AG04449 (cell line): ENCODE measurements at regions not wholly inside any gene's neighbourhood (a gene's known extent, or its start where the extent isn't known, plus 50 kb on each side); places are given as distances from the start of the nearest gene placed in this dataset.

Source experiments
- CTCF ChIA-PET: fragments of 350-600 bp; formaldehyde crosslinking; extraction: SDS; loops from one replicate; lab custom pipeline; 2021; ENCODE audit warnings: antibody characterized with exemption; lab: Yijun Ruan, JAX
- POLR2A ChIA-PET: fragments of 400-600, 350-600 bp; formaldehyde crosslinking; extraction: SDS; loops from one replicate; lab custom pipeline; 2020; ENCODE audit warnings: antibody characterized with exemption, inconsistent platforms; lab: Yijun Ruan, JAX
- DNase-seq: peaks from one replicate; pipeline ENCODE4 v3.0.0-alpha.2; 2010; ENCODE audit warnings: low read depth, low spot score
- H3K4me3 ChIP-seq: 2 replicates; pipeline ENCODE4 v1.5.1; 2011; ENCODE audit warnings: low read depth, mild to moderate bottlenecking, control low read depth, low read length
- CTCF ChIP-seq: IDR thresholded peaks from one replicate; pipeline ENCODE4 v1.5.1; 2011; ENCODE audit warnings: mild to moderate bottlenecking, moderate library complexity, low read length, control low read depth, inconsistent platforms; ENCODE audit not compliant: insufficient read depth; ENCODE audit errors: missing control alignments

GRCh38 chr5:74079971-74080556 is 454.1 kb downstream of the ARHGEF28 start:
- CTCF ChIA-PET: interaction anchor here (0.8 kb wide), 1 partner anchor 35 kb away, joined by 3 read pairs; no protein-coding TSS in a partner anchor
- DNase-seq: no peak

DNA sequence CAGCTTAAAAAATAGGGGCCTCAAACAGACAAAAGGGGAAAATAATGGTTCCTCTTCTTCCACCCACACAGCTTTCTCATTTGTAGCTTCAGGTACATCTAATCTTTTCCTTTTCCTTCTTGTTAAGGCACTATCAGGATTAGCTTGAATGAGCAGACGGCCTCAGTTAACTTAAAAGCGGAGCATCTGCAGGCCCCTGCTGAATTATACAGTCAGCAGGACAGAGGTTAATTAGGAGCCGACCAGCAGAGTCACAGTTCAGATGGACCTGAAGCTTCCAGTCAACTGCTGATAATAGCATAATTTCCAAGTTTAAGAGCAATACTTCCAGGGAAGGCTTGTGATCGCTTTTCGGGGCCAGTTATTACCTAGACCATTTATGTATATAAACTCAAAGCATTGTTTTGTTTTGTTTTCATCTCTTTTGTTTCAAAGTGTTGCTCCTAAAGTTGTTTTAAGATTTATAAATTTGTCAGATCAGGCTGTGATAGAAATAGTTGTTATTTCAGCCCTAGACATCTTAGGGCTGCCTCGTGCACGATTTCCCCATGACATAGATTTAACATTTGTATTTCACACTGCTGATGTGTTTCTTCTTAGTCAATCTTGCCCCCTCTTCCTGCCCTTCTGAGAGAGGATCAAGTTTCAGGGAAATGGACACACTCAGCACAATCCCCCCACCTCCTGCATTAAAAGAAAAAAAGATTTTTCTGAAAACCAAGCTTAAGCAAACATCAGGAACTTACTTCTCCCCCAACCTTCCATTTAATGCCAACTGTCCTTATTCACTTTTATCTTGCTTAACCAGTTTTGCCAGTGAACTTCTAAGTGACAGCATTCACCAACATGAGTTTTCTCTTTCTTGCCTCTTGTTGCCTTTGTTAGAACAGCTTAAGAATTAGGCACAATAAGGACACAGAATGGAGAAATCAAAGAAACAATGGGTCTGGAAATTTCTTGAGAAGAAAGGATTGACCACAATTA is 449.8 kb downstream of the ARHGEF28 start:
- POLR2A ChIA-PET: no interaction called here
- H3K4me3 ChIP-seq: no peak overlapping the region
- DNase-seq: no peak
- CTCF ChIA-PET: no interaction called here
- TF ChIP-seq CTCF: no peak

More at GRCh38 chr5:74079971-74080556, 454.1 kb downstream of the ARHGEF28 start:
- POLR2A ChIA-PET: no interaction called here
- TF ChIP-seq CTCF: no peak
- no peak overlapping the region for H3K4me3 ChIP-seq

- CTCF ChIA-PET: no interaction called here
- no peak for DNase-seq
- H3K4me3 ChIP-seq: no peak overlapping the region
- no peak for TF ChIP-seq CTCF
- POLR2A ChIA-PET: no interaction called here
These were observed 448.1 kb downstream of the ARHGEF28 start for GRCh38 chr5:74074111-74074510.

DNA sequence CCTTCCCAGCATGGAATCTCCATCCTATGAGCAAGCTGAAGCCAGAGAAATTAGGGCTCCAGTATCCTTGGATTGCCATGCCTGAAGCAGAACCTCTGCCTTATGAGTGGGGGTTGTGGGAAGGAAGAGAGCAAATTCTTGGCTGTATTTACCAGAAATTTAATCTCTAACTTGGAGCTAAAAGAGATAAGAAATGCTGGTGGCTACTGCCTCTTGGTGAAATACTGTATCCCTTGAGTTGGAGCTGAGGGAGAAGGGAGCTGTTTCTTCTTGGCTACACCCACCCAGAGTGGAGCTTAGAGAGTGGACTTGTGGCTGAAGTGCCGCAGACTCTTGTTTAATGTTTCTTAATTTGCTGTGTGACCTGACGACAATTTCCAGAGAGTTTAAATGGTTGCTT is 447.3 kb downstream of the ARHGEF28 start:
- no peak for DNase-seq
- ChIA-PET CTCF (interaction anchor here (1.0 kb wide), 1 partner anchor 17 kb away, joined by 3 read pairs; no protein-coding TSS in a partner anchor), POLR2A (no interaction called here)
- H3K4me3 ChIP-seq: no peak overlapping the region
- TF ChIP-seq CTCF: no peak

- ChIA-PET POLR2A (no interaction called here), CTCF (interaction anchor here (1.0 kb wide), 1 partner anchor 16 kb away, joined by 3 read pairs; no protein-coding TSS in a partner anchor)
- DNase-seq: no peak
- no peak for TF ChIP-seq CTCF
- no peak overlapping the region for H3K4me3 ChIP-seq
These were observed 446.6 kb downstream of the ARHGEF28 start for GRCh38 chr5:74072646-74073045.

DNA sequence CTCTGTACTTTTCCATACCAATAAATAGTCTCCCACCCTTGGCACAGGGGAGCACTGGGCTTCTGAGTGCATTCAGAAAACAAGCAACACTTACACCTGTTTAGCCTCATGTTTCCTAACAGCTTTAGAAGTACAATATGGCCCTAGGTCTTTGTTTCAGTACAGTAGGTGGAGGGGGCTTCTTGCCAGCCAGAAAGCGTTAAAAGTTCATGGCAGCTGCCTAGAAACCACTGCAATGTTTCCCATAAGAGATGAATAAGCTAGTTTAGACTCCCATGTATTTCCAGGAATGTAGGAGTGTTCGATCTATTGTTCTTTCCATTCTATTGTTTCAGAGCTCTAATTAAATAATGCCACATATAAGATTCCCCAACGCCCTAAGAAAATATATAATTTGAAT is 444.8 kb downstream of the ARHGEF28 start:
- TF ChIP-seq CTCF: no peak
- DNase-seq: no peak
- no peak overlapping the region for H3K4me3 ChIP-seq
- ChIA-PET CTCF (interaction anchor here (0.8 kb wide), 1 partner anchor 42 kb away, joined by 3 read pairs; no protein-coding TSS in a partner anchor), POLR2A (no interaction called here)
